HL-60 (cell line): ENCODE measurements at regions not wholly inside any gene's neighbourhood (a gene's known extent, or its start where the extent isn't known, plus 50 kb on each side); places are given as distances from the start of the nearest gene placed in this dataset.

Experiments used
- DNase-seq, 2 experiments: peaks; one replicate each; pipeline ENCODE4 v3.0.0-alpha.2; 2010 to 2020; ENCODE audit warnings: low read depth in 1 of 2, low spot score in 1 of 2
- H3K27ac ChIP-seq: fragments of 250-450 bp; sonication (Bioruptor Pico); replicated peaks from 2 replicates; pipeline ENCODE4 v1.5.1; 2020; ENCODE audit warnings: mild to moderate bottlenecking, moderate library complexity
- H3K27me3 ChIP-seq: fragments of 250-450 bp; sonication (Bioruptor Pico); 2 replicates; pipeline ENCODE4 v1.5.1; 2021; ENCODE audit warnings: mild to moderate bottlenecking, moderate library complexity; ENCODE audit not compliant: insufficient read depth, poor library complexity, severe bottlenecking
- H3K4me3 ChIP-seq: replicated peaks from 2 replicates; pipeline ENCODE4 v1.5.1; 2011; ENCODE audit warnings: mild to moderate bottlenecking, control low read depth, low read length; ENCODE audit not compliant: insufficient read depth
- CTCF ChIP-seq: IDR thresholded peaks from one replicate; pipeline ENCODE4 v1.5.1; 2011; ENCODE audit warnings: low read length, control low read depth, inconsistent platforms; ENCODE audit not compliant: insufficient read depth
- GABPA ChIP-seq: IDR thresholded peaks from 2 replicates; pipeline ENCODE4 v1.6.1; 2012; ENCODE audit warnings: low read depth
- POLR2AphosphoS5 ChIP-seq: IDR thresholded peaks from 2 replicates; pipeline ENCODE4 v1.6.1; 2012; ENCODE audit warnings: low read depth
- SPI1 ChIP-seq: IDR thresholded peaks from 2 replicates; pipeline ENCODE4 v1.6.1; 2012; ENCODE audit warnings: low read depth, mild to moderate bottlenecking, borderline replicate concordance
- TF ChIP-seq, protein P1 (sequence below): IDR thresholded peaks from 2 replicates; pipeline ENCODE4 v1.6.1; 2012; ENCODE audit warnings: low read depth; ENCODE audit not compliant: insufficient replicate concordance

- Histone ChIP-seq H3K27ac (no peak overlapping the region), H3K4me3 (no peak overlapping the region), H3K27me3 (no peaks in the 10 kb centered on the region)
- TF ChIP-seq, protein P1, sequence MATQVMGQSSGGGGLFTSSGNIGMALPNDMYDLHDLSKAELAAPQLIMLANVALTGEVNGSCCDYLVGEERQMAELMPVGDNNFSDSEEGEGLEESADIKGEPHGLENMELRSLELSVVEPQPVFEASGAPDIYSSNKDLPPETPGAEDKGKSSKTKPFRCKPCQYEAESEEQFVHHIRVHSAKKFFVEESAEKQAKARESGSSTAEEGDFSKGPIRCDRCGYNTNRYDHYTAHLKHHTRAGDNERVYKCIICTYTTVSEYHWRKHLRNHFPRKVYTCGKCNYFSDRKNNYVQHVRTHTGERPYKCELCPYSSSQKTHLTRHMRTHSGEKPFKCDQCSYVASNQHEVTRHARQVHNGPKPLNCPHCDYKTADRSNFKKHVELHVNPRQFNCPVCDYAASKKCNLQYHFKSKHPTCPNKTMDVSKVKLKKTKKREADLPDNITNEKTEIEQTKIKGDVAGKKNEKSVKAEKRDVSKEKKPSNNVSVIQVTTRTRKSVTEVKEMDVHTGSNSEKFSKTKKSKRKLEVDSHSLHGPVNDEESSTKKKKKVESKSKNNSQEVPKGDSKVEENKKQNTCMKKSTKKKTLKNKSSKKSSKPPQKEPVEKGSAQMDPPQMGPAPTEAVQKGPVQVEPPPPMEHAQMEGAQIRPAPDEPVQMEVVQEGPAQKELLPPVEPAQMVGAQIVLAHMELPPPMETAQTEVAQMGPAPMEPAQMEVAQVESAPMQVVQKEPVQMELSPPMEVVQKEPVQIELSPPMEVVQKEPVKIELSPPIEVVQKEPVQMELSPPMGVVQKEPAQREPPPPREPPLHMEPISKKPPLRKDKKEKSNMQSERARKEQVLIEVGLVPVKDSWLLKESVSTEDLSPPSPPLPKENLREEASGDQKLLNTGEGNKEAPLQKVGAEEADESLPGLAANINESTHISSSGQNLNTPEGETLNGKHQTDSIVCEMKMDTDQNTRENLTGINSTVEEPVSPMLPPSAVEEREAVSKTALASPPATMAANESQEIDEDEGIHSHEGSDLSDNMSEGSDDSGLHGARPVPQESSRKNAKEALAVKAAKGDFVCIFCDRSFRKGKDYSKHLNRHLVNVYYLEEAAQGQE = no peak
- TF ChIP-seq SPI1 = no peak
- TF ChIP-seq POLR2AphosphoS5 = no peak
- TF ChIP-seq GABPA = no peak
- no peak for TF ChIP-seq CTCF
- DNase-seq = no peak
Measured at GRCh38 chr4:17280261-17281018, 231.4 kb downstream of the QDPR start.

- TF ChIP-seq GABPA = no peak
- no peak for TF ChIP-seq POLR2AphosphoS5
- Histone ChIP-seq H3K27me3 (no peaks in the 10 kb centered on the region), H3K27ac (no peak overlapping the region), H3K4me3 (no peak overlapping the region)
- DNase-seq = no peak
Measured at GRCh38 chr4:17276776-17277175, 235.1 kb downstream of the QDPR start.

DNA sequence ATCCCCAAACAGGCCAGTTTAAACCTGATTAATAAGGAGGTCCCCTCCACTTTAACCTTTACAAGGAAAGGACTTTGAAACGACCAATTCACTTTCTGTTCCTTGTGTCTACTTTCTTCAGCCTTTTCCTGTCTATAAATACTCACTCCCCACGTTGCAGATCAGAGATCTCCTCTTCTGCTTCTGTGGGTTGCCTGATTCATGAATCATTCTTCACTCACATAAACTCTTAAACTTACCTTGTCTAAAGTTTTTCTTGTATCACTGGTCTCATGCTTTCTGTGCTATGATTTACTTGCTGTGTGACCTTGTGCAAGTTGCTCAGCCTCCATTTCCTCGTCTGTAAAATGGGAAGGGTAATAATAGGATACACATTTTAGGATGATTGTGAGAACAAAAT lies 236.1 kb downstream of the QDPR start:
- Histone ChIP-seq H3K27me3 (no peaks in the 10 kb centered on the region), H3K27ac (no peak overlapping the region), H3K4me3 (no peak overlapping the region)
- no peak for DNase-seq
- TF ChIP-seq, protein P1 = no peak
- TF ChIP-seq SPI1 = no peak
- no peak for TF ChIP-seq GABPA
- TF ChIP-seq CTCF = no peak
- TF ChIP-seq POLR2AphosphoS5 = no peak

GRCh38 chr4:17273047-17273446 lies 238.8 kb downstream of the QDPR start:
- no peaks in the 10 kb centered on the region for H3K27me3 ChIP-seq
- DNase-seq = no peak

More at GRCh38 chr4:17273047-17273446, 238.8 kb downstream of the QDPR start:
- TF ChIP-seq, protein P1 = no peak
- no peak overlapping the region for H3K27ac ChIP-seq
- H3K4me3 ChIP-seq = no peak overlapping the region
